NCI-H526 (cell line): ENCODE measurements at regions not wholly inside any gene's neighbourhood (a gene's known extent, or its start where the extent isn't known, plus 50 kb on each side); places are given as distances from the start of the nearest gene placed in this dataset.
"Not testable (repeated sequence)": the region's sequence is repeated elsewhere in the genome, so short reads cannot be mapped to it uniquely, and the experiment has no call there.

Source experiments
- DNase-seq, 2 experiments: peaks; one replicate each; lab custom pipeline; 2025; lab: John Stamatoyannopoulos, UW

- DNase-seq = no peak
These were observed 623.8 kb downstream of the TENT5A start for GRCh38 chr6:81128671-81129070.

GRCh38 chr6:81126150-81126549 lies 626.3 kb downstream of the TENT5A start:
- no peak for DNase-seq

DNA sequence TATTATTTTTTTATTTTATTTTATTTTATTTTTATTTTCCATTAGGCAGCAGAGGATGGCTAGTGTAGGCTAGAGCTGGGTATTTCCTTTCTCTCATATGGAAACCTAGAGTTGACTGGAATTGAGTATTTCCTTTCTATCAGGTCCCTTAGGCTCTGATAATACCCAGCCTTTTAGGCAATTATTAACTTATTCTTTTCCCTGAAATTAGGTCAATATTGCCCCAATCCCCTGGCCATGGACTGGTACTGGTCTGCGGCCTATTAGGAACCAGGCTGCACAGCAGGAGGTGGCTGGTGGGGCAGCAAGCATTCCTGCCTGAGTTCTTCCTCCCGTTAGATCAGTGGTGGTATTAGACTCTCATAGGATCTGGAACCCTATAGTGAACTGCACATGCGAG lies 632.2 kb downstream of the TENT5A start:
- no peak for DNase-seq

DNA sequence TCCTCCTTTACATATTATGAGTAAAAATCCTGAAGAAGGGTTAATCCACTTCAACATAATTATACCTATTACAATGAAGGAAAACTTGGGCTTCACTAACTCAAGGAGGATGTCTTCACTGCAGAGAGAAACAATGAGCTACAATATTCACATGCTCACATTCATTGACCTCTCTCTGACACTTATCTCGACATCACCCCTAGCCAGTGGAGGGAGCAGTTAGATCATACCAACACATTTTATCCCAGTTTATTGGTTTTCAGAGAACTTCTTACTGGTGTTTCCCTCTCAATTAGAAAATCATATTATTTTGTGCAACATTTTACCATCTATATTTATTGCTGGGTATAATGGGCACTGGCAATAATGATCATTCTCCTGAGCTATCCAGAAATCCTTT lies 646.5 kb downstream of the TENT5A start:
- DNase-seq = no peak

- no peak for DNase-seq
These were observed 654.2 kb downstream of the TENT5A start for GRCh38 chr6:81098109-81098814.

GRCh38 chr6:81096464-81096863 lies 656.0 kb downstream of the TENT5A start:
- not testable (repeated sequence) for DNase-seq

- DNase-seq = no peak
These were observed 659.4 kb downstream of the TENT5A start for GRCh38 chr6:81093051-81093450.

- no peak for DNase-seq
These were observed 664.3 kb downstream of the TENT5A start for GRCh38 chr6:81088145-81088544.

- no peak for DNase-seq
These were observed 665.5 kb downstream of the TENT5A start for GRCh38 chr6:81086991-81087390.

DNA sequence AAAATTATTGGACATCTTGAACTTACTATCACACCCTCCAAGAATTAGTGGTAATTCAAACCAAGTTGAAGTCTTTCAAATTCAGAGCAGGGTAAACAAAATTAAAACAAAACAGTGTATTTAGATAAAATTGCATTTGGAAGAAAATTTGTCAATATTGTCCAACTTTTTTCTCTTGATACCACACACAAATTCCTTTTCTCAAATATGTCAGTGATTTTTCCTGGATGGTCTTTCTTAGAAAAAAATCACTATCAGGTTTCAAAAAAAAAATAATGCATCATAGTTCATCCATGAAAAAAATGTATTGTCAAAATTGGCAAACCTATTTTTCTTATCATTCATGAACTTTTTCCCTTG lies 667.1 kb downstream of the TENT5A start:
- no peak for DNase-seq

- DNase-seq = no peak
These were observed 667.6 kb downstream of the TENT5A start for GRCh38 chr6:81084776-81085430.

- no peak for DNase-seq
These were observed 676.5 kb downstream of the TENT5A start for GRCh38 chr6:81075974-81076373.

GRCh38 chr6:81073318-81073717 lies 679.2 kb downstream of the TENT5A start:
- no peak for DNase-seq

GRCh38 chr6:81071121-81071520 lies 681.4 kb downstream of the TENT5A start:
- no peak for DNase-seq

GRCh38 chr6:81067057-81067456 lies 685.4 kb downstream of the TENT5A start:
- DNase-seq = no peak

GRCh38 chr6:81063891-81064290 lies 688.6 kb downstream of the TENT5A start:
- no peak for DNase-seq

DNA sequence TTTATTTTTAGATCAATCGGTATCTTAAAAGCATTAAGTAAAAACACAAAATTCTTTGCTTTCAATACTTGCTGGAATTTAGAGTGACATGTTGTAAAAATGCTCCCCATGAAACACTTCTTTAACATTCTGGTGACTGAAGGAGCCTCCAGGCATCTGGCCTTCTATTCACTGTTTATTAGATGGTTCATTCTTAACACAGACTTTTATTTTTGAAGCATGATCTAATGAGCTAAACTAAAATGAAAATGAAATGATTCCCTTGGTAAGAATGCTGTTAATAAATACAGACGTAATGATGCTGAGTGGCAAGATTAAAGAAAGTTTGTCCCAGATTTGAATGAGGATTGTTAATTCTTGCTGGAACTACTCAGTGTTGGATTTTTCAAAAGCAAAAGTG lies 698.4 kb downstream of the TENT5A start:
- DNase-seq = no peak

DNA sequence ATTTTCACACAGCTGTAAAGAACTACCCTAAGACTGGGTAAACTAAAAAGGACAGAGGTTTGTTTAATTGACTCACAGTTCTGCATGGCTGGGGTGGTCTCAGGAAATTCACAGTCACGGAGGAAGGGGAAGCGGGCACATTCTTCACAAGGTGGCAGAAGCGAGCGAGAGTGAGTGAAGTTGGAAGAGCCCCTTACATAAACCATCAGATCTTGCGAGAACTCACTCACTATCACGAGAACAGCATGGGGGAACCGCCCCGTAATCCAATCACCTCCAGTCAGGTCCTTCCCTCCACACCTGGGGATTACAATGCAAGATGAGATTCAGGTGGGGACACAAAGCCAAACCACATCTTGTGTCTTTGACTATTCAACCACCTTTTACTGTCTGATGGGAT lies 700.5 kb downstream of the TENT5A start:
- DNase-seq = no peak

DNA sequence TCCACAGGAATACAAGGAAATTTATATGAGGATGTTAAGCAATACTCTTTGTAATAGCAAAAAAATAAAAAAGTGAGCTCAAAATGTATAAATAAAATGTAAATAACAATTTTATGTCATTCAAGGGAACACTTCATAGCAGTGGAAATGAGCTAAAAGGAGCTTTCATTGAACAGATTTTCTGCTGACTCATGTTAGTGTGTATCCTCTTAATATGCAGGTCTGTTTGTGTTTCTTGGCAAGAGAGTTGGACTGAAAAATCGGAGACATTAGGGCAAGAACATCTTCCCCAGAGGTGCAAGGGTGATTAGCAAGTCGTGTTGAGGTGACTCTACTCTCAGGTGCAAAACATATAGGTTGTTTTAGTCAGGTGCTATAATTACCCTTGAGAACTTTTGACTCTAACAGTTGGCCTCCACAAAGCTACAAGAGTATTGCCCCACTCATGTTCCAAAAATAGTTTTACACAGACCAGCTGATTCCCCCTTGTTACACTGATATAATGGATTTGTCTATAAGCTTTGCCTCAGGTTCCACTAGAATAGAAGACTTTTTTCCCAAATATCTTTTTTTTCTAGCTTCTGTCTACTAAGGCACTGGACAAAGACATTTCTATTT lies 702.9 kb downstream of the TENT5A start:
- no peak for DNase-seq

- DNase-seq = no peak
These were observed 721.1 kb downstream of the TENT5A start for GRCh38 chr6:81031416-81031815.

DNA sequence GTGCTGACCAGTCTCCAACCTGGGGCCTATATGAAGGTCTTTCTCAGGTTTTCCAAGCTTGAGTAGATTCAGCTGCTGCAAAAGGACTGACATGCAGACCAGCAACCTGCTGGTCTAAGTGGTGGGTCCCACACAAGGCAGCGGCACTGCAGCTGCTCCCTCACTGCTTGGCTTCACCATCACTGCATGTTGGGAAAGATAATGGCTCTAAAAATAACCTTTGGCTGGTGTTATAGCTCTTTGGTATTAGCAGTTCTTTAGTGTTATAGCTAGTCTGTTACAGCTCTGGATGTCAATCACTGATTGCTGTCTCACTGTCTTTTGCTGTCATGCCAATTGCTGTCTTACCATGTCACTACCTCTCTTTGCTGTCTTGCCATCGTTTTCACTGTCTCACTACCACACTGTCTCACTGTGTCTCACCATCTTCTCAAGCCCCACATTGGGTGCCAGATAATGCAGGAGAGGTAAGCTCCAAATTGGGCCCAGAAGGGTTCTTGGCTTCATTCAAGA lies 726.4 kb downstream of the TENT5A start:
- DNase-seq = no peak

- no peak for DNase-seq
These were observed 728.8 kb downstream of the TENT5A start for GRCh38 chr6:81023709-81024108.

DNA sequence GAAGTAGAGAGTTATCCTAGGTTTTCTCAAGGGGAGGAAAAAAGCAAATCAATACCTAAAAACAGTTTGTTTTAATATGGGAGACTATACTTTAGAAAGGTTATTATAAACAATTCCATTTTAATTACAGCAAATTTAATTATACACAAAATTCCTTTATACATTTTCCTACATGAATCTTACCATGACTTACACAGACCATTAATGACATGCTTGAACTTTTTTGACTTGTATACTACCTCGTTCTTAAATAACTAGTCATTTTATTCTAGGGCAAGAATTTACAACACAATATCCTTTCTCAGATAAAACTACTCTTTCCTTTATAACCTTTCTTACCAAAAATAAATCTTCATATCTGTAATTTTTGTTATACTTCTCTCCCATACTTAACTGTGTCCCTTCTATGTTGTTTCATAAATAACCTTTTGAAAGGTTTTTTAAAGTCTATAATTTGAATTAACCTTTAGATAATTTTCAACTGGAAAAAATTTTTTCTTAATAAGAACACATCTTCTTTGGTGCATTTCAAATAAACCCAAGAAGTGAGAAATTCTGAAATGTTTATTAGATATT lies 729.4 kb downstream of the TENT5A start:
- no peak for DNase-seq
